Ramos (cell line): ENCODE measurements at regions not wholly inside any gene's neighbourhood (a gene's known extent, or its start where the extent isn't known, plus 50 kb on each side); places are given as distances from the start of the nearest gene placed in this dataset.
"Not testable (repeated sequence)": the region's sequence is repeated elsewhere in the genome, so short reads cannot be mapped to it uniquely, and the experiment has no call there.

ENCODE experiments used
- in situ Hi-C: fragments of 300-500 bp; cut with MboI; formaldehyde crosslinking; loops from one replicate; pipeline ENCODE4 v1.14.3; 2022; ENCODE audit warnings: low sequenced_read_pairs; ENCODE audit not compliant: unreplicated experiment

DNA sequence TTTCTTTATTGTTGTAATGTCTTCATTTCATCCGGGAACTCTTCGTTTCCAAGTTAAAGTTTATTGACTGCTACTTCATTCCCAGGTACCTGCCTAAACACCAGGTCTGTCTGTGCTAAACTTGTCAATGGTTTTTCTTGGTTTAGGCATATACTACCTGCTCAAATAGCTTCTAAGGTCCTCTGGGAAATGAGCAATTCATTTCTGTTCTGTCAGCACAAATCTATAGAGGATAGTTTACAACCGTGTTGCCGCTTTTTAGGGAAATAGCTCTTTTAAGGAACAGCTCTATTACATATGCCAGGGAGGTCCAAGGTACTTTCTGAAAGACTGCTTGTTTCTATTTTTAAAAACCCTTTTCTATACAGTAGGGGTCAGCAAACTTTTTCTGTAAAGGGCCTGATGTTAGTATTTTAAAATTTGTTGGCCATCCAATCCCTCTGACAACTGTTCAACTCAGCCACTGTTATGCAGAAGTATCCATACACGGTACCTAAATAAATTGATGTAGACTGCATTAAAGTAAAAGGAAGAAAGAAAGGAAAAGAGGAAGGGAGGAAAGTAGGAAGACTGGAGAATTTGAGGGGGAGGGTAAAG is 222.7 kb upstream of the PTBP2 start:
- in situ Hi-C loops, result no loop called here

DNA sequence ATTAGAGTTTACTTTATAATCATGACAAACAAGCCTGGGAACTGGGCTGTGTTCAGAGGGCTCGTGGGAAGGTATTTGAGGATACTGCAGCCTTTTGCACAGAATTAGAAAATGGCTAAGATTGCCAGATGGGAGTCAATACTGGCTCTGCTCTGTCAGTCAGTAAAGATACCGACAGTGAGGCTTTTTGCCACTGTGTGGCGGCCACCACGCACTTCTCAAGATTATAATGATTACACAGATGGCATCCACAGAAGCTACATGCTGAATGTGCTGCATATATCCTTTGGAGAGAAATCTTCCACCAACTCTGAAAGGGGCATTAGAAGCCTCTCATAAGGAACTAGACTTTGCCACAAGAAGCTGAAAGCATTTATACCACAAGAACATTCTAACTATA is 213.4 kb upstream of the PTBP2 start:
- in situ Hi-C loops, result no loop called here

DNA sequence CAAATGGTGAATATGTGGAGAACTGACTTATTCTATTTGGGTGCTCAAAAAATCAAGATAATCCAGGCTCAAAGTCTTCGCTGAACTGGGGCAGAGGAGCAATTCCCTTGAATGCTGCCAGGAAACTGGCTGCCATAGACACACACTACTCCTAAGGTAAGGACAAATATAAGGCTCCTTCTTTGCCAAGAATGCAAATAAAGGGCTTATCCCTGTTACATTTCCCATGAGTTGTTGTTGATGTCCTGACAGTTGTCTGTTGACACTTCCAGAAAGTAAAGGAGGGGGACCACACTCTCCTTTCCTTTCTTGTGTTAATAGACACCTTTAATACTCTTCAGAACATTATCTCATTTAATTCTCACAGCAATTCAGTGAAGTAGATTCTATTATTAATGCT is 212.2 kb upstream of the PTBP2 start:
- in situ Hi-C loops, result no loop called here

DNA sequence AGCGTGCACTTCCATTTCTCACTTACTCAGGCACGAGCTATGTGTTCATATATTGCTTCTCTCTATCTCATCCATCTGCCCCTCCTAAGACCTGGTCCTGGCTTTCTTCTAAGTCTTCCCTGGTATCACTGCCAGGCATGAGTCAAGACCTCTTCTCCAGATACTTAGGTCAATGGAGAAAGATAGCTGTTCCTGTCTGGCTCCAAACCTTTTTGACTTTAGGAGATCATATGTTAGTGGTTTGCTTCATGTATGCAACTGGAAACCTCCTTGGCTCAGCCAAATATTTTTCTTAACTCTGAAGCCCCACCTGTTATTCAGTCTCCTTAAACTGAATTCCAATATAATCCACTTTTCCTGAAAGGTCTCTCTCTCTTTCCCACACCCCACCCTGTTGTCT is 211.6 kb upstream of the PTBP2 start:
- in situ Hi-C loops, result no loop called here

DNA sequence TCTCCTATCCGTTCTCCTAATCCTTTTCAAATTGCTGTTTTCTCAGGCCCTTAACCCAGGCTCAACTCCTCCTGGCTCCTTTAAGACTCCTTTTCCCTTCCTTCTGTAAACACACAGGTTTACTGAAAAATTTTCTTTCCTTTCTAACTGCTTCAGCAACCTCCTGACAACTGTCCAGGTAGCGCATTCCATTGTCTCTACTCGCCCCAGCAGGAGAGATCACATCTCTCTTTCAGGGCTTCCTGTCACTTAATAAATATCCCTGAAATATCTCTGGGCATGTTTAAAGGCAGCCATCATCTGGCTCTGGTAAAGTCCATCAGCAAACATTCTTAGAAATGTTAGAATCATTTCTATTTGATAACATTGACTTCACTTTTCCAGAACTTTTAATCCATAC is 211.2 kb upstream of the PTBP2 start:
- in situ Hi-C loops, result no loop called here

DNA sequence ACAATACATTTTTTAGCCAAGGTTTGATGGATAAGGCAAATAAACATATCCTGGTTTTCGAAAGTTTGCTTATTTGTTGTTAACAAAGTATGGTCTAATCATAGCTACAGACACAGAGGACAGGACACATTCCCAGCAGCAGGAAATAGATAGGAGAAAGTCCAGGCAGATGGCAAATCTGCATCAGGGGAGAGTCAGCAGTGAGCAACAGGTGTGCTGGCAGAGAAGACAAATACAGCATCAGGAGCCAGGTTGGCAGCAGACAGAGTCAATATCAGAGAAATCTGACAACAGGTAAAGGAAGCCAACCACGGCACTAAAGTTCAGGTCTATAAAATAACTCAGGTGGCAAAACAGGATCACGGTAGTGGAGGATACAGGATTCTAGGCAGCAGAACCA is 210.7 kb upstream of the PTBP2 start:
- in situ Hi-C loops, result no loop called here

DNA sequence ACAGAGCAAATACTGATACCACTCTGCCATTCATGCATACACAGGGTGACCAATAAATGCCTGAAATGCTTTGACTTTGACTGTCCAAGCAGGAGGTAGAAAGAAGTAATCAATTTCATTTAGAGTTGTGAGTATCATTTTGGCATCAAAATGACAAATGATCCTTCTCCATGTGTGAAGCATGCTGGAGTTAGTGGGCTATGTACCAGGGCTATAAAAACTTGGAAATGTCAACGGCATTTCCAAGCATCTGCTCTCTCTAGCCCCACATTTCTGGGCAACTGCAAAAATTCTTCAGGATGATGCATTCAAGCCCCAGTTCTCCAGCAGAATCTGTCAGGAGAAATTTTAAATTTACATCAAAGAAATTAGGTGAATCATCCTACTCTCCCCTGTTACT is 208.4 kb upstream of the PTBP2 start:
- in situ Hi-C loops, result no loop called here

DNA sequence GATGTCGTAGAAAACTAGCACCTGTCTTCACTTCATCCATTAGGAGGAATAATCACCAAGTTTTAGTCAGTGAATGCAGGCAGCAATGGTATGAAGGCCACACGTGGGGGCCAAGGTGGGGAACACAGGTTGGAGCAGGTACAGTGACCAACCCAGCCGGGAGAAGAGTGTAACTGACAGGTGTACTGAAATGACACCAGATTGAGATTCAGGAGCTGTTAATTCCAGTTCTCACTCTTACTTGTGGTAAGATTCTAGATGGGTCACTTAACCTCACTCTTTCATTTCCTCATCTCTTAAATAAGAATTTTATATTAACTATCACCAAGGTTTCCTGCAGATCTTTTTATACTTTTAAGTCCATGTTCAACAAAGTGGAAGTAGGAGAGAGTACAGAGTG is 206.2 kb upstream of the PTBP2 start:
- in situ Hi-C loops, result no loop called here

DNA sequence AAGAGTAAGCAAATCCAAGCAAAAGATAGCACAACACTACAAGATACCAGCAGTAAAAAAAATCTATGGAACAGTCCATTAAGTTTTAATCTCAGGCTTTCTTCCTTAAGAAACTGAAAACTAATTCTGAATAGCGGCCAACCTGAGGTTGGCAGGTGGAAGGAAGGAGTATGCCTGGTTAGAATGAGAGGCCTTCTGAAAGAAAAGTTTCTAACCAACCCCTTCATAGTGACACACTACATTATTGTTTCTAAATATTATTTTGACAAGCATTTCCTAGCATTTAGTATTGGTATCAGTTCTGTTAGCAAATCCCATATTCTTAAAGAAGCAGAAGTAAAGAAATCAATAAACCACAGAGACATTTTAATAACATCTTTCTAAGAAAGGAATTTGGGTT is 205.7 kb upstream of the PTBP2 start:
- in situ Hi-C loops, result no loop called here

DNA sequence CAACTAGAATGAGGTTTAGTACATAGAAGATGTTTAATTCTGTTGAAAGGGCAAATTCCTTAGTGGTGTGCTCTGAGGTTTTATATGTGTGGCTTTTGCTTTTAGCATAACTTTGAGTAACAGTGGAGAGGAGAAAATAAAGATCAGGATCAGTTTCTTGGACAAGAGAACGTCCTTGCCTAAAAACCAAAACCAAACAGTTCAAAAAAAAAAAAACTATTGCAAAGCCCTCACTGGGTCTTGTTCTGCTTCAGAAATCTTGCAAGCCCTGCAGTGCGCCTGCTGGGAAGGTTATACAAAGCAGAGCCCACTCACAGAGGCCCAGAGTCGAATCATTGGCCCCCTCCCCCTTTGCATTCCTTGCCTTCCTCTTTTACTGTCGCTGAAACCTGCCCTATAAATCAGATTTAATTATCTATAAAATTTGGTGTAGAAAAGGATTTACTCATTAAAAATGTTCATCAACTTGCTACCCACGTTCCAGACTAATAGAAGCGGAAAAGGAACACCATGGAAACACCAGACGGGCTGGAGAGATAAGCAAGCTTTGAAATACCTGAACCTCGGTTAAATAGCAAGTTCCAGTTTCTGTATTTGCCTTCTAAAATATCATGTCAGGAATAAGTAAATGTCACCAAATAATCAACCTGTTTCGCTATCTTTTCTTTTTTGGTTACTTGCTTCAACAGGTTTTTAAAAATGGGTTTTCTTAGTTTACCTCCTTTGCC is 201.6 kb upstream of the PTBP2 start:
- in situ Hi-C loops, result no loop called here

DNA sequence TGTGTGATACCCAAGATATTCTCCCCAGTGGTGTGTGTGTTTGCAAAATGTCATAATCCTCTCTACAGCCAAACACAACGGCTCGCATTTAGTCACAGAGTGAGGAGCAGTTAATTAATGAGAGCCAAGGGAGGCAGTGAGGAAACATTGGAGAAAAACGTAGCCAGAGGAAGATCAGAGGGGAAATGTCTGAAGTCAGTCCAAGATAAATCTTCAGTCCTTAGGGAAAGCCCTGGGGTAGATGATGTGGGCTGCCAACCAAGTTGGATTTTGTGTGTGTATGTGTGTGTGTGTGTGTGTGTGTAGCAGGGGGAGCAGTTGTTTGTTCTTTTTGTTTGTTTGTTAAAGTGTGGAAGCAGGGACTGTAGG is 201.0 kb upstream of the PTBP2 start:
- in situ Hi-C loops, result no loop called here

DNA sequence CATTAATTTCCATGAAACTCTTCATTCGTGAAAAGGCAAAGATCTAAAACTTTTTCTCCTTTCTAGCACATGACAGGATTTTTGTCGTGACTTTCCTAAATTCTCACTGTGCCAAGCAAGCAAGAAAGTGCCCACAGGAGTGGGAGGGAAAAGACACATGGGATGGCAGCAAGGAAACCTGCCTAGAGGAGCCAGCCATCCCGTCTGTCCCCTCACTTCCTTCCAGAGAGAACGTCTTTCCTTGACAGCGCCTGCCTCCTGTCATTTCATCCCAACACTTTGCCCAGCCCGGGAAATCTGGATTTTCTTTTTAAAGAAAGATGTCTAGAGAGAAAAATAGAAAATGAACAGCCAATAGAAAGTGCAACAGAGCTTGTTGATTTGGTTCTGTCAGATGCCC is 200.6 kb upstream of the PTBP2 start:
- in situ Hi-C loops, result no loop called here

DNA sequence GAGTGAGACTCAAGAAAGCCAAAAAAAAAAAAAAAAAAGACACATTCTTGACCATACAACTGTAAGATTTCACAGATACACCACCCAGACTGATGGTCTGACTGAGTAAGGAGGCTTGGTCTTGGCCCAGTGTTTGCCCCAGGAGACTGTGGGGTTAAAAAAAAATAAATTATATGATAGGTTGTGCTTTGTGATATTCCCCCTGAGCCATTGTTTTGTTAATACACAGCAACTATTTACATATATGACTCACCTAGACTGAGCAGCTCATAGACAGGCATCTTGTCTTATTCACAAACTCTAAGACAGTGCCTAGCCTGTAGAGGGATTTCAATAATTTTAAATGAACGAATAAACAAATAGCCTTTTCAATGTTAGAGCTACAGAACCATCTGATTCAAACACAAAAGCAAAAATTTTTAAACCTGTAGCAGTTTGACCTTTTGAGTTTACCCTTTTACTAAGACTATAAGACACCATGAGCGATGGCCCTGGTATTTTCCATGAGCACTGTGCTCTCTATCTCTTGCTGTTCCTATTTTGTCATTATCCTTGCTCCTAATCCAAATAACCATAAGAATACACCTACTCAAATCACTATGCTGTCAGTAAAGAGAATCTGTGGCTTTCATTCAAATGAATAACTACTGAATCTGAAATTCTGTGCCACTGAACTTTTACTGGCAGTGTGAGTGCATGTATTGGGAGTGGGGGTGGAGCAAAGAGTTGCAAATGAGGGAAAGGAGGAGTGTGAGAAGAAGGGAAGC is 199.4 kb upstream of the PTBP2 start:
- in situ Hi-C loops, result no loop called here

DNA sequence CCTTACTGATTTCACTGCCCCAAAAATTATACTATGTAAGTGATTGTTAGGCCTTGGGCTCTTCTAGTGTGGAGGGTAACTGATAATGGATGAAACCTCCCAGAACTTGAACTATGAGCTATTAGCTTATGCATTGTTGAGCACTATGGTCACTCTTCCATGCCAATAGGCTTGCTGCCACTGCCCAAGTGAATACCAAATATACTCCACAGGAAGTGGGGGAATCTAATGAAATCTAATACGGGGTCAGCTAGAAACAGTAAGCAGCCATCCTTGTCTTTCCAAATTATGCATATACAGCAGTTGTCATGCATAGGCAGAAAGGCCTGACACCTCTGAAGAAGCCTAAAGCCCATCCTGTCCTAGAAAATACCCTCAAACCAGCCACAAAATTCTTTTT is 198.7 kb upstream of the PTBP2 start:
- in situ Hi-C loops, result no loop called here

DNA sequence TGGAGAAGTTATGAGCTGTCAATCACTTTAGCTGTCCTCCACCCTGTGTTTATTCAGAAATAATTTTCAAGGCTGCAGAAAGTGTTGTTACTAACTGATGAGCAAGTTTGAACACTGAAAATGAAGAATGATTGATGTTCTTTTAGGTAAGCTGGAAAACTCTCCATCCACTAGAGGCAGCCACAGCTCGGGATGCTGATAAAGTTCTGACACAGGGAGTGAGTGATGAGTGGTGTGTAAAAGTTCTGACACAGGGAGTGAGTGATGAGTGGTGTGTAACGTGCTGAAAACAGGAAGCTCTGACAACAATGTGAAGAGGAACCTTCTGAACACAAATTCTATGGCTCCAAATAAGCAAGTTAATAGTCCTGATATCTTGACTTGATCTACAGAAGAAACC is 197.5 kb upstream of the PTBP2 start:
- in situ Hi-C loops, result no loop called here

DNA sequence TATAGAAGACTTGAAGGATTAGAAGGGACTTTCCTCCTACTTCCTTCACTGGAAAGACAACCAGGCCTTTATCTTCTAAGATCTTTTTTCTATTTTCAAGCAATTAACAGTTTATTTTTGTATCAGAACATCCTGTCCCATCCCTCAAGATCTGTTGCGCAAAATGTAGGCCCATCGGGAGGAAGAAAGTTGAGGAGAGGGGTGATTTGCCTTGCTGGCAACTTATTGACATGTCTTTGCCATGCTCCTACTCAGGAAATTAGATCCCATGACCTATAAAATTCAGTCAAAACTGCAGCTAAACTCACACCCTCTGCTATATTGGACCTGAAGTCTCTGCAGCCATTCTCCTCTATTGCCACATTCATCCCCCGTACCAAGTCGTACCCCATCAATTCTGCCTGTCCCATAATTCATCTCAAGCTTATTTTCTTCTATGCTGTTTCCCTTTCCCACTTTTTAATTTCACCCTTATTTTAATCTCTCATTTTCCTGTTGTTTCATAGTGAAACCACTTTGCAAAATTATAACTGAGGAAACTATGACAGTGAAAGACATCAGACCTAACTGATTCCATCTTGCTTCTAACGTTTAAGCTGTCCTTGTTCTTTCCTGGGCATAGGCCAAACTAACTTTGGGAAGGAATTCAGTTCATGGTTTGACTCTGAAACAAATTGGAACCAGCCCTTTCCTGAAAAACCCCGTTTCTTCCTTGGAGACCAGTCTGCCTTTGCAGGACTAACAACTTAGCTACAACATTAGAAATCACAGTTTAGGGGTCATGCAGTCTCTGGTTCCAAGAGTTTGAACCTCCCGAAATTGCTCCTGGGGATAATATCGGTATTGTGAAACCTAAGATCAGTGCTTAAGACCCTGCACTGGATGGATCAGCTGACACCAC is 195.7 kb upstream of the PTBP2 start:
- in situ Hi-C loops, result no loop called here

DNA sequence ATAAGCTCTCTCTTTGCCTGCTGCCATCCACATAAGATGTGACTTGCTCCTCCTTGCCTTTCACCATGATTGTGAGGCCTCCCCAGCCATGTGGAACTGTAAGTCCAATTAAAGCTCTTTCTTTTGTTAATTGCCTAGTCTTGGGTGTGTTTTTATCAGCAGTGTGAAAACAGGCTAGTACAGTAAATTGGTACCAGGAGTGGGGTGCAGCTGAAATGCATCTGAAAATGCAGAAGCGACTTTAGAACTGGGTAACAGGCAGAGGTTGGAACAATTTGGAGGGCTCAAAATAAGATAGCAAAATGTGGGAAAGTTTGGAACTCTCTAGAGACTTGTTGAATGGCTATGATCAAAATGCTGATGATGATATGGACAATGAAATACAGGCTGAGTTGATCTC is 192.9 kb upstream of the PTBP2 start:
- in situ Hi-C loops, result not testable (repeated sequence)

DNA sequence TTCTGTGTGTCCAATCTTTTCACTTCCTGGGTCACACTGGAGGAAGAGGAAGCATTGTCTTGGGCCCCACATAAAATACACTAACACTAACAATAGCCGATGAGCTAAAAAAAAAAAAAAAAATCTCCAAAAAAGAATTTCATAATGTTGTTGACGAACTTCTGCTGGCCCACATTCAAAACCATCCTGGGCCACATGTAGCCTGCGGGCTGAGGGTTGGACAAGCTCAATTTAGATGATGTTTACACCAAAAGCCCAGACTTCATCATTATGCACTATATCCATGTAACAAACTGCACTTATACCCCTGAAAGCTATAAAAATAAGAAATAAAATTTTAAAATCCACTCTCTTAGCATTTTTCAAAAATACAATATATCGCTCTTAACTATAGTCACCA is 187.8 kb upstream of the PTBP2 start:
- in situ Hi-C loops, result no loop called here

DNA sequence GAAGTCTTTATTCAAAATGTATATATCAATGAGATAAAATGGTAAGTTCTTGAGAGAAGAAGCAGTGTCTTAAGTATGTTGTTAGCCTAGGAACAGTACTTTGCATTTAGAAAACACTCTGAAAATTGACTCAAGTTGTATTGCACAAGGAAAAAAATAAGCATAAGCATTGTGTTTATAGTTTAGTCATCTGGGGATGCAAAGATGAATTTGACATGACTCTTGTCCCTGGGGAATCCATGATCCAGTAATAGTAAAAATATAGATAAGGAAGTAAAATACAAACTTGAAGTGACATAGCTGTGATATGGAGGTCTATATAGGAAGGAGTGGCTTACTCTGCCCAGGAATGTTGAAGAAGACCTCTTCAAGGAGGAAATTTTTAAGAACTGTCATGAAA is 185.0 kb upstream of the PTBP2 start:
- in situ Hi-C loops, result no loop called here

DNA sequence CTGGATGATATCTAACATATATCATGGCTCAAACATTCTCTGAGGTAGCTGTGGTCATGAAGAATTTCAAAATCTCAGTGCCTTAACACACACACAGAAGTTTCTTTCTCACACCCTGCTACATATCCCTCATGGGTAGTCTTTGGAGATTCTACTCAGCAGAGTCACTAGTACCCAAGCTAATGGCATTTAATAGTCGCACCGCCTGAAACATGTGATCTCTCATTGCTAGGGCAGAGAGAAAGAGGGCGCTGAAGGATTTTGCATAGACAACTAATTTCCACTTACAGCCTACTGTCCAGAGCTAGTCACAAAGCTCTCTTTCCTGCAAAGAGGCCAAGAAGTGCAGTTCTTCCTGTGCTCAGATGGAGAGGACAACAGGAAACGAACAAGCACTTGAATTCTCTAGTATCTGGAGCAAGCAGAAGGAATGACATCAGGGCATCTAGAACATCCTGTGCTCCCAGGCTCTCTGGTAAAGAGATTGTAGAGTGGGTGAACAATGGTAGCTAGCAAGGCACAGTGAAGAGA is 183.4 kb upstream of the PTBP2 start:
- in situ Hi-C loops, result no loop called here

DNA sequence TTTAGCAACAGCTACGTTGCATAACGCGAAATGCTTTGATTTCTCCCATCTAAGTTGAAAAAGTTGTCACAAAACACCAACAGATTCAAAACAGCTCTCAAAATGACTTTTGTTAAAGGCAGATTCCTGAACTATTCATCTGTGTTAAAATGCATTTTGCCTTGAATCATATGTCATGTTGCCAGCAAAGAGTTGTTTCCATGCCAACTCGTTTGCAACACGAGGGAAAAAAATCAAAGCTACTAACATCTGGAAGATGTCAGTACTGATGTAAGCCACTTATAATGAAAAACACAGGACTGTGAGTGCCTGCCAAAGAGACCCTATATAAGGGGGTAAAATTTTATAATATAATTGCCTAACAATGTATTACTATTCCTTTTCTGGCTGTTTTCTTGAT is 182.7 kb upstream of the PTBP2 start:
- in situ Hi-C loops, result no loop called here
